HepG2 (cell line): ENCODE measurements at regions not wholly inside any gene's neighbourhood (a gene's known extent, or its start where the extent isn't known, plus 50 kb on each side); places are given as distances from the start of the nearest gene placed in this dataset.

Experiments
- ATAC-seq: fragments of 200-7000 bp; cut with Tn5 transposase; 3 replicates; pipeline ENCODE4 v1.9.1; 2020; ENCODE audit warnings: mild to moderate bottlenecking, moderate library complexity
- BruUV-seq: library from RNA; stranded (reverse); fragments of 400-500 nt; replicated peaks from 2 replicates; lab custom pipeline; 2021; lab: Mats Ljungman, UMichigan
- CTCF ChIA-PET: fragments of 300-600 bp; formaldehyde crosslinking; extraction: SDS; loops from one replicate; lab custom pipeline; 2021; ENCODE audit warnings: low total read pairs, inconsistent platforms, low intra/inter-chr PET ratio; lab: Yijun Ruan, JAX
- POLR2A ChIA-PET: fragments of 350-600 bp; sonication (Branson Sonifier 250); formaldehyde crosslinking; loops from one replicate; lab custom pipeline; 2020; ENCODE audit warnings: antibody characterized with exemption, inconsistent platforms; lab: Yijun Ruan, JAX
- DNase-seq: peaks from one replicate; pipeline ENCODE4 v3.0.0-alpha.2; 2015; ENCODE audit warnings: low spot score
- FAIRE-seq: peaks from 3 replicates; lab custom pipeline; 2011; peaks lifted over from hg19 to GRCh38; lab: Jason Lieb, UNC
- H2AFZ ChIP-seq: one replicate; pipeline ENCODE4 v1.6.1; 2011; ENCODE audit warnings: low read length, inconsistent platforms
- H3K27ac ChIP-seq: fragments of 300-600 bp; 3 replicates; pipeline ENCODE4 v1.8.0; 2011; ENCODE audit warnings: mixed run types, mild to moderate bottlenecking, mixed read lengths, low read length, inconsistent platforms; ENCODE audit not compliant: insufficient read depth; ENCODE audit errors: extremely low read length
- H3K27me3 ChIP-seq, 2 experiments: fragments of 200-600 bp in 1 of 2; 2 replicates in 1 of 2; 3 replicates in 1 of 2; pipeline versions ENCODE4 v1.6.0 to v1.8.0; 2011; ENCODE audit warnings: low read length in 2 of 2, mild to moderate bottlenecking in 2 of 2, moderate library complexity in 2 of 2, inconsistent platforms in 1 of 2; ENCODE audit not compliant: insufficient read depth in 2 of 2, control insufficient read depth in 1 of 2
- H3K36me3 ChIP-seq, 2 experiments: fragments of 200-600 bp in 1 of 2; replicated peaks in 1 of 2; 2 replicates in 1 of 2; 3 replicates in 1 of 2; pipeline versions ENCODE4 v1.5.1 to v1.8.0; 2011; ENCODE audit warnings: low read length in 2 of 2, inconsistent platforms in 1 of 2; ENCODE audit not compliant: insufficient read depth in 2 of 2, control insufficient read depth in 1 of 2
- H3K4me1 ChIP-seq: 2 replicates; pipeline ENCODE4 v1.5.1; 2012; ENCODE audit warnings: low read length, inconsistent platforms; ENCODE audit not compliant: insufficient read depth
- H3K4me2 ChIP-seq: 2 replicates; pipeline ENCODE4 v1.6.0; 2011; ENCODE audit warnings: low read depth, low read length, inconsistent platforms
- H3K4me3 ChIP-seq, 3 experiments: fragments of 200-600 bp in 1 of 3; sonication (generic), shearing (Covaris generic) in 1 of 3; replicated peaks in 1 of 3; 2 replicates each; pipeline ENCODE4 v1.5.1; 2011 to 2016; ENCODE audit warnings: low read length in 3 of 3, inconsistent platforms in 2 of 3, low read depth in 2 of 3, mild to moderate bottlenecking in 2 of 3, control low read depth in 1 of 3, mixed read lengths in 1 of 3; ENCODE audit not compliant: insufficient read depth in 1 of 3
- H3K79me2 ChIP-seq: one replicate; pipeline ENCODE4 v1.6.1; 2011; ENCODE audit warnings: low read length, inconsistent platforms; ENCODE audit not compliant: insufficient read depth
- H3K9ac ChIP-seq: 2 replicates; pipeline ENCODE4 v1.6.0; 2011; ENCODE audit warnings: mild to moderate bottlenecking, low read depth, low read length, inconsistent platforms; ENCODE audit not compliant: insufficient read depth
- H3K9me3 ChIP-seq: 2 replicates; pipeline ENCODE4 v1.5.1; 2012; ENCODE audit warnings: mild to moderate bottlenecking, low read length
- H4K20me1 ChIP-seq: 2 replicates; pipeline ENCODE4 v1.6.0; 2011; ENCODE audit warnings: inconsistent platforms, mild to moderate bottlenecking, low read length, moderate library complexity; ENCODE audit not compliant: insufficient read depth
- AKNA ChIP-seq: sonication (generic); formaldehyde crosslinking; IDR thresholded peaks from 2 replicates; pipeline ENCODE4 v1.4.0; 2020; ENCODE audit warnings: missing genetic modification reagents, borderline replicate concordance
- RBAK ChIP-seq: sonication (generic); formaldehyde crosslinking; IDR thresholded peaks from 2 replicates; pipeline ENCODE4 v1.5.1; 2020; ENCODE audit warnings: mild to moderate bottlenecking, missing genetic modification reagents
- ZBTB49 ChIP-seq: sonication (generic); formaldehyde crosslinking; IDR thresholded peaks from 2 replicates; pipeline ENCODE4 v1.4.0; 2020; ENCODE audit warnings: missing genetic modification reagents, borderline replicate concordance
- ZNF18 ChIP-seq: sonication (generic); formaldehyde crosslinking; IDR thresholded peaks from 2 replicates; pipeline ENCODE4 v1.8.0; 2022; ENCODE audit warnings: mild to moderate bottlenecking, missing genetic modification reagents; ENCODE audit not compliant: insufficient replicate concordance
- ZNF430 ChIP-seq: sonication (generic); formaldehyde crosslinking; IDR thresholded peaks from 2 replicates; pipeline ENCODE4 v1.9.0; 2021; ENCODE audit warnings: mild to moderate bottlenecking, missing genetic modification reagents
- ZNF780A ChIP-seq: sonication (generic); formaldehyde crosslinking; IDR thresholded peaks from 2 replicates; pipeline ENCODE4 v1.8.0; 2022; ENCODE audit warnings: mild to moderate bottlenecking, missing genetic modification reagents, moderate library complexity
- ZNF839 ChIP-seq: sonication (generic); formaldehyde crosslinking; IDR thresholded peaks from 2 replicates; pipeline ENCODE4 v1.4.0; 2020; ENCODE audit warnings: missing genetic modification reagents, mild to moderate bottlenecking, borderline replicate concordance
- WGBS: methylation state at CpG from one replicate; pipeline ENCODE4 v1.1.6; 2017; ENCODE audit warnings: low lambda C conversion rate; 5-methylcytosine and 5-hydroxymethylcytosine counted together
- in situ Hi-C: cut with HindIII; loops from 2 replicates; pipeline ENCODE4 v1.10.0; 2017; ENCODE audit warnings: low pct_unique_long_range_greater_than_20kb; ENCODE audit not compliant: extremely low pct_ligation_motif_present
- intact Hi-C: fragments of 100-400 bp; cut with micrococcal nuclease; formaldehyde crosslinking; loops from one replicate; pipeline ENCODE4 v1.10.0; 2022; ENCODE audit not compliant: unreplicated experiment
- TF ChIP-seq, protein P1 (sequence below): sonication (generic); formaldehyde crosslinking; IDR thresholded peaks from 2 replicates; pipeline ENCODE4 v1.5.1; 2020; ENCODE audit warnings: missing genetic modification reagents, mild to moderate bottlenecking, borderline replicate concordance

DNA sequence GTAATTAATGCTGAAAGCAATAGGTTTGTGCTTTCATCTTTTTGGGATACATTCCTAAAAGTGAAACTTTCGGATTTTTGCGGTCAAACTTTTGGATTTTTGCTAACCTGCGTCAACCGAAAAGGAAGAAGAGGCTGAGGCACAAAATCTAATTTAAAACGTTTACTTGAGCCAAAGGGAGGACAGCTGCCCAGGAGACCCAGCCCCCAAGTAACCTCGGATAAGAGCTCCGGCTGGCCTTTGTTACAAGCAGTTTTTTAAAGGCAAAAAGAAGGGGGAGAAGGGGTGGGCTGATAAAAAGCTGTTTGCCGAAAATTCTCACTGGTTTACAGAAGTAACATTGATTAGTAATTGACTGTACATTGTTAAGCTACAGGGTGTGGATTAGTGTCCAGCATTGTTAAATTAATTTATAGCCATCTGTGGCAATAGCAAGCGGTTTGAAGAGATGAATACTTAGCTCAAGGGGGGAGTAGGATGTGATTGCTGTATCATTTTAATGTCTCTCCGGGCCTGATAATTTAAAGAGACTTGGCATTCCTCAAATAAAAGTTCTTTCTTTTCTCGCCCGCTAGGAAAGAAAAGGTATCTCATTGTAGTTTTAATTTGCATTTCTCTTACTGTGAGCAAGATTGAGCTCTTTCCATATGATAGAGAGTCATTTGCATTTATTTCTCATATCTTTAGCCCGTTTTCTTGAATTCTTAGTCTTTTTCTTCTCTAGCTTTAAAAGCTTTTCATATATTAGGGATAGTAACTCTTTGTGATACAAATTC lies 59.1 kb upstream of the USP9X start (continued):
- TF ChIP-seq ZNF18 (no peak), ZNF839 (CRISPR knock-in tag) (no peak), ZNF780A (CRISPR knock-in tag) (no peak)
- TF ChIP-seq, protein P1, sequence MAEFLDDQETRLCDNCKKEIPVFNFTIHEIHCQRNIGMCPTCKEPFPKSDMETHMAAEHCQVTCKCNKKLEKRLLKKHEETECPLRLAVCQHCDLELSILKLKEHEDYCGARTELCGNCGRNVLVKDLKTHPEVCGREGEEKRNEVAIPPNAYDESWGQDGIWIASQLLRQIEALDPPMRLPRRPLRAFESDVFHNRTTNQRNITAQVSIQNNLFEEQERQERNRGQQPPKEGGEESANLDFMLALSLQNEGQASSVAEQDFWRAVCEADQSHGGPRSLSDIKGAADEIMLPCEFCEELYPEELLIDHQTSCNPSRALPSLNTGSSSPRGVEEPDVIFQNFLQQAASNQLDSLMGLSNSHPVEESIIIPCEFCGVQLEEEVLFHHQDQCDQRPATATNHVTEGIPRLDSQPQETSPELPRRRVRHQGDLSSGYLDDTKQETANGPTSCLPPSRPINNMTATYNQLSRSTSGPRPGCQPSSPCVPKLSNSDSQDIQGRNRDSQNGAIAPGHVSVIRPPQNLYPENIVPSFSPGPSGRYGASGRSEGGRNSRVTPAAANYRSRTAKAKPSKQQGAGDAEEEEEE (CRISPR knock-in tag), result no peak

- Histone ChIP-seq H3K9ac (no peak overlapping the region), H3K4me2 (no peak overlapping the region), H3K4me3 (no peak overlapping the region), H3K27ac (no peak overlapping the region), H3K79me2 (no peaks in the 10 kb centered on the region), H3K36me3 (no peaks in the 10 kb centered on the region), H4K20me1 (no peaks in the 10 kb centered on the region), H3K27me3 (no peaks in the 10 kb centered on the region), H3K4me1 (peaks cover 64% of the 10 kb centered on the region), H3K9me3 (no peaks in the 10 kb centered on the region), H2AFZ (no peak overlapping the region)
- no peak for FAIRE-seq
- BruUV-seq, result no TSS peak
- WGBS, result 91% methylated on average over 5 of the region's 5 CpGs
- CTCF ChIA-PET, result no interaction called here
- intact Hi-C loops (no loop called here), in situ Hi-C loops (no loop called here)
- POLR2A ChIA-PET, result interaction anchor here (1.6 kb wide), 1 partner anchor 25 kb away, joined by 5 read pairs; no protein-coding TSS in a partner anchor
- DNase-seq, result no peak
- no peak for ATAC-seq
- TF ChIP-seq ZNF430 (CRISPR knock-in tag) (no peak), RBAK (CRISPR knock-in tag) (no peak), ZBTB49 (CRISPR knock-in tag) (no peak), AKNA (CRISPR knock-in tag) (no peak), ZNF18 (no peak)
Observed at GRCh38 chrX:41026702-41027078, 58.6 kb upstream of the USP9X start.
